IMR-90 (cell line): ENCODE measurements at regions not wholly inside any gene's neighbourhood (a gene's known extent, or its start where the extent isn't known, plus 50 kb on each side); places are given as distances from the start of the nearest gene placed in this dataset.

Experiments used
- ATAC-seq: fragments of 200-7000 bp; cut with Tn5 transposase; 2 replicates; pipeline ENCODE4 v1.9.1; 2020; ENCODE audit warnings: low read depth, mild to moderate bottlenecking, moderate library complexity
- BruUV-seq: library from RNA; stranded (reverse); fragments of 400-500 nt; replicated peaks from 2 replicates; lab custom pipeline; 2021; lab: Mats Ljungman, UMichigan
- CTCF ChIA-PET: fragments of 300-600 bp; formaldehyde crosslinking; extraction: SDS; loops from one replicate; lab custom pipeline; 2021; ENCODE audit warnings: antibody characterized with exemption; lab: Yijun Ruan, JAX
- POLR2A ChIA-PET: fragments of 300-600 bp; sonication (Branson Sonifier 250); formaldehyde crosslinking; loops from one replicate; lab custom pipeline; 2022; ENCODE audit warnings: antibody characterized with exemption; ENCODE audit not compliant: unreplicated experiment; lab: Charles Lee
- DNase-seq: peaks from one replicate; pipeline ENCODE4 v3.0.0; 2013
- H2AFZ ChIP-seq: replicated peaks from 2 replicates; pipeline ENCODE3; 2013; ENCODE audit warnings: low read length, mild to moderate bottlenecking; ENCODE audit not compliant: poor library complexity
- H2AK5ac ChIP-seq: 2 replicates; pipeline ENCODE4 v1.6.1; 2013; ENCODE audit warnings: low read depth, low read length, inconsistent platforms
- H2AK9ac ChIP-seq: replicated peaks from 2 replicates; pipeline ENCODE3; 2013; ENCODE audit warnings: mild to moderate bottlenecking, low read depth, low read length, moderate library complexity; ENCODE audit not compliant: poor library complexity
- H2BK120ac ChIP-seq: 2 replicates; pipeline ENCODE4 v1.6.1; 2013; ENCODE audit warnings: low read depth, low read length, inconsistent platforms
- H2BK15ac ChIP-seq: 3 replicates; pipeline ENCODE4 v1.6.1; 2013; ENCODE audit warnings: low read depth, low read length, inconsistent platforms
- H2BK20ac ChIP-seq: 2 replicates; pipeline ENCODE4 v1.6.1; 2013; ENCODE audit warnings: low read depth, mild to moderate bottlenecking, inconsistent platforms, low read length, moderate library complexity
- H2BK5ac ChIP-seq: 2 replicates; pipeline ENCODE4 v1.6.1; 2013; ENCODE audit warnings: mild to moderate bottlenecking, low read depth, low read length, inconsistent platforms; ENCODE audit not compliant: poor library complexity, severe bottlenecking
- H3K14ac ChIP-seq: replicated peaks from 2 replicates; pipeline ENCODE4 v1.6.1; 2013; ENCODE audit warnings: low read depth, low read length, inconsistent platforms
- H3K18ac ChIP-seq: 2 replicates; pipeline ENCODE4 v1.6.1; 2013; ENCODE audit warnings: low read depth, low read length, control low read depth
- H3K23ac ChIP-seq: 2 replicates; pipeline ENCODE4 v1.6.1; 2013; ENCODE audit warnings: low read depth, low read length, inconsistent platforms
- H3K27ac ChIP-seq: 2 replicates; pipeline ENCODE4 v1.5.1; 2013; ENCODE audit warnings: mild to moderate bottlenecking, control low read depth, low read length; ENCODE audit not compliant: insufficient read depth
- H3K27me3 ChIP-seq: 2 replicates; pipeline ENCODE4 v1.6.1; 2013; ENCODE audit warnings: low read length; ENCODE audit not compliant: control insufficient read depth, insufficient read depth
- H3K36me3 ChIP-seq: 2 replicates; pipeline ENCODE4 v1.6.1; 2013; ENCODE audit warnings: low read length, mixed read lengths; ENCODE audit not compliant: control insufficient read depth, insufficient read depth
- H3K4ac ChIP-seq: 2 replicates; pipeline ENCODE4 v1.6.1; 2013; ENCODE audit warnings: low read depth, low read length, inconsistent platforms
- H3K4me1 ChIP-seq: 2 replicates; pipeline ENCODE4 v1.6.1; 2013; ENCODE audit warnings: low read length, mixed read lengths; ENCODE audit not compliant: control insufficient read depth, insufficient read depth
- H3K4me2 ChIP-seq: 2 replicates; pipeline ENCODE4 v1.6.1; 2013; ENCODE audit warnings: low read depth, mild to moderate bottlenecking, control low read depth, low read length, moderate library complexity
- H3K4me3 ChIP-seq: 2 replicates; pipeline ENCODE4 v1.5.1; 2013; ENCODE audit warnings: low read depth, mild to moderate bottlenecking, control low read depth, low read length, moderate library complexity; ENCODE audit not compliant: insufficient read depth
- H3K56ac ChIP-seq: 2 replicates; pipeline ENCODE4 v1.6.1; 2013; ENCODE audit warnings: low read length, inconsistent platforms; ENCODE audit not compliant: insufficient read depth; ENCODE audit errors: extremely low read depth
- H3K79me1 ChIP-seq, 2 experiments: 2 replicates each; pipeline ENCODE4 v1.6.1; 2013; ENCODE audit warnings: low read length in 2 of 2, inconsistent platforms in 1 of 2, low read depth in 1 of 2
- H3K9ac ChIP-seq: 2 replicates; pipeline ENCODE4 v1.6.1; 2013; ENCODE audit warnings: low read depth, low read length, control low read depth
- H3K9me1 ChIP-seq: 2 replicates; pipeline ENCODE4 v1.6.1; 2013; ENCODE audit warnings: low read length, inconsistent platforms; ENCODE audit not compliant: insufficient read depth
- H3K9me3 ChIP-seq: 2 replicates; pipeline ENCODE4 v1.6.1; 2013; ENCODE audit warnings: low read length; ENCODE audit not compliant: control insufficient read depth, insufficient read depth
- H4K20me1 ChIP-seq: 2 replicates; pipeline ENCODE4 v1.6.1; 2013; ENCODE audit warnings: low read length, inconsistent platforms; ENCODE audit not compliant: insufficient read depth
- H4K5ac ChIP-seq: 2 replicates; pipeline ENCODE4 v1.6.1; 2013; ENCODE audit warnings: mild to moderate bottlenecking, low read depth, low read length, control low read depth
- H4K8ac ChIP-seq, 2 experiments: 2 replicates each; pipeline ENCODE4 v1.6.1; 2013; ENCODE audit warnings: low read depth in 2 of 2, low read length in 2 of 2, control low read depth in 1 of 2, inconsistent platforms in 1 of 2
- H4K91ac ChIP-seq: 2 replicates; pipeline ENCODE4 v1.6.1; 2013; ENCODE audit warnings: low read depth, low read length, inconsistent platforms; ENCODE audit not compliant: insufficient read depth
- BHLHE40 ChIP-seq: fragments of 150-350 bp; IDR thresholded peaks from 2 replicates; pipeline ENCODE4 v1.6.1; 2016; ENCODE audit warnings: mild to moderate bottlenecking, low read depth, low read length
- CEBPB ChIP-seq: IDR thresholded peaks from 2 replicates; pipeline ENCODE4 v1.6.1; 2012; ENCODE audit warnings: low read depth, low read length, improper control_type of control experiment
- CHD1 ChIP-seq: IDR thresholded peaks from 2 replicates; pipeline ENCODE4 v1.6.1; 2012; ENCODE audit warnings: low read depth, low read length, improper control_type of control experiment
- FOS ChIP-seq: fragments of 150-350 bp; IDR thresholded peaks from 2 replicates; pipeline ENCODE4 v1.6.1; 2016; ENCODE audit warnings: low read depth, low read length
- MAFK ChIP-seq: IDR thresholded peaks from 2 replicates; pipeline ENCODE4 v1.6.1; 2012; ENCODE audit warnings: low read depth, low read length, improper control_type of control experiment
- MAZ ChIP-seq: IDR thresholded peaks from 2 replicates; pipeline ENCODE4 v1.6.1; 2012; ENCODE audit warnings: low read depth, mild to moderate bottlenecking, low read length, improper control_type of control experiment, moderate library complexity, borderline replicate concordance
- MXI1 ChIP-seq: IDR thresholded peaks from 2 replicates; pipeline ENCODE4 v1.6.1; 2012; ENCODE audit warnings: low read depth, mild to moderate bottlenecking, low read length, moderate library complexity, borderline replicate concordance
- NFE2L2 ChIP-seq: fragments of 150-350 bp; IDR thresholded peaks from 2 replicates; pipeline ENCODE4 v1.6.1; 2016; ENCODE audit warnings: low read depth, mild to moderate bottlenecking, low read length
- POLR2A ChIP-seq: IDR thresholded peaks from 2 replicates; pipeline ENCODE4 v1.6.1; 2012; ENCODE audit warnings: mild to moderate bottlenecking, low read depth, low read length
- RAD21 ChIP-seq: IDR thresholded peaks from 2 replicates; pipeline ENCODE4 v1.6.1; 2012; ENCODE audit warnings: low read length, improper control_type of control experiment
- RCOR1 ChIP-seq: IDR thresholded peaks from 2 replicates; pipeline ENCODE4 v1.6.1; 2012; ENCODE audit warnings: mild to moderate bottlenecking, low read length, improper control_type of control experiment; ENCODE audit not compliant: insufficient replicate concordance
- RFX5 ChIP-seq: IDR thresholded peaks from 2 replicates; pipeline ENCODE4 v1.8.0; 2012; ENCODE audit warnings: low read depth, mild to moderate bottlenecking, low read length, moderate library complexity
- dilution Hi-C: fragments of 300-500 bp; cut with HindIII; formaldehyde crosslinking; loops from one replicate; pipeline ENCODE4 v1.14.3; 2018; ENCODE audit warnings: low sequenced_read_pairs; ENCODE audit not compliant: unreplicated experiment
- in situ Hi-C: fragments of 300-500 bp; cut with MboI; formaldehyde crosslinking; loops from 3 replicates; pipeline ENCODE4 v1.14.3; 2019; ENCODE audit warnings: low sequenced_read_pairs, inconsistent platforms, mixed read lengths
- intact Hi-C: fragments of 100-400 bp; cut with micrococcal nuclease; formaldehyde crosslinking; loops from 2 replicates; pipeline ENCODE4 v1.10.0; 2022
- TF ChIP-seq, protein P1 (sequence below): fragments of 150-350 bp; IDR thresholded peaks from 2 replicates; pipeline ENCODE4 v1.6.1; 2017; ENCODE audit warnings: mild to moderate bottlenecking, antibody characterized with exemption, low read length, low read depth
- TF ChIP-seq, protein P2 (sequence below): conservative IDR thresholded peaks from 2 replicates; pipeline ENCODE4 v1.5.1; 2012; ENCODE audit warnings: mild to moderate bottlenecking, low read depth, low read length, improper control_type of control experiment

DNA sequence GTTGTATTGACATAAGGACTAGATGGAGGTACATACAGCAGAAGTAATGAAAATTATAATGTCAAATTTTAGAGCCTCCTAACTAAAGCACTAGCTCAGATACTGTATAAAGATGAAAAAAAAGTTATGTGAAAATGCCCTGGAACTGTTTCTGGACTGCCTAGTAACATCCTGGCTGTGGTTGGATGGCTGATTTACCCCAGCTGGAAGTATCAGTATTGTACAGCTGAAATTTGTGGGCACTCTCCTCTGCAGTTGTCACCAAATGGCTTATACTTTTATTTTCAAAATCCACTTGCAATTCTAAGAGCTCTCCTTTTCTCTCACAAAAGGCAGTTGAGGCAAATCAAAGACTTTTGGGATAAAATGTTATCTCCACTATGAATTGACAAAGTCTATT, 239.2 kb downstream of the RPIA start:
- H3K4me3 ChIP-seq: no peak overlapping the region
- no peak overlapping the region for H3K14ac ChIP-seq
- H3K36me3 ChIP-seq: no peaks in the 10 kb centered on the region
- BruUV-seq: no TSS peak
- H2BK20ac ChIP-seq: no peak overlapping the region
- H3K27ac ChIP-seq: no peak overlapping the region
- H3K9me1 ChIP-seq: no peaks in the 10 kb centered on the region
- in situ Hi-C loops (no loop called here), intact Hi-C loops (no loop called here), dilution Hi-C loops (no loop called here)
- TF ChIP-seq RFX5: no peak
- TF ChIP-seq MAFK: no peak
- no peak for TF ChIP-seq BHLHE40
- TF ChIP-seq, protein P1, sequence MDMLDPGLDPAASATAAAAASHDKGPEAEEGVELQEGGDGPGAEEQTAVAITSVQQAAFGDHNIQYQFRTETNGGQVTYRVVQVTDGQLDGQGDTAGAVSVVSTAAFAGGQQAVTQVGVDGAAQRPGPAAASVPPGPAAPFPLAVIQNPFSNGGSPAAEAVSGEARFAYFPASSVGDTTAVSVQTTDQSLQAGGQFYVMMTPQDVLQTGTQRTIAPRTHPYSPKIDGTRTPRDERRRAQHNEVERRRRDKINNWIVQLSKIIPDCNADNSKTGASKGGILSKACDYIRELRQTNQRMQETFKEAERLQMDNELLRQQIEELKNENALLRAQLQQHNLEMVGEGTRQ: no peak
- no peak for TF ChIP-seq RAD21
- TF ChIP-seq MAZ: no peak
- no peak for TF ChIP-seq RCOR1
- TF ChIP-seq CEBPB: no peak
- no peak for TF ChIP-seq MXI1
- no peak for TF ChIP-seq NFE2L2
- TF ChIP-seq, protein P2, sequence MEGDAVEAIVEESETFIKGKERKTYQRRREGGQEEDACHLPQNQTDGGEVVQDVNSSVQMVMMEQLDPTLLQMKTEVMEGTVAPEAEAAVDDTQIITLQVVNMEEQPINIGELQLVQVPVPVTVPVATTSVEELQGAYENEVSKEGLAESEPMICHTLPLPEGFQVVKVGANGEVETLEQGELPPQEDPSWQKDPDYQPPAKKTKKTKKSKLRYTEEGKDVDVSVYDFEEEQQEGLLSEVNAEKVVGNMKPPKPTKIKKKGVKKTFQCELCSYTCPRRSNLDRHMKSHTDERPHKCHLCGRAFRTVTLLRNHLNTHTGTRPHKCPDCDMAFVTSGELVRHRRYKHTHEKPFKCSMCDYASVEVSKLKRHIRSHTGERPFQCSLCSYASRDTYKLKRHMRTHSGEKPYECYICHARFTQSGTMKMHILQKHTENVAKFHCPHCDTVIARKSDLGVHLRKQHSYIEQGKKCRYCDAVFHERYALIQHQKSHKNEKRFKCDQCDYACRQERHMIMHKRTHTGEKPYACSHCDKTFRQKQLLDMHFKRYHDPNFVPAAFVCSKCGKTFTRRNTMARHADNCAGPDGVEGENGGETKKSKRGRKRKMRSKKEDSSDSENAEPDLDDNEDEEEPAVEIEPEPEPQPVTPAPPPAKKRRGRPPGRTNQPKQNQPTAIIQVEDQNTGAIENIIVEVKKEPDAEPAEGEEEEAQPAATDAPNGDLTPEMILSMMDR: no peak
- TF ChIP-seq FOS: no peak
- no peak for TF ChIP-seq POLR2A
- no peak for TF ChIP-seq CHD1
- H3K4me2 ChIP-seq: no peak overlapping the region
- H2AK9ac ChIP-seq: no peak overlapping the region
- ATAC-seq (no peak), DNase-seq (no peak)
- no peak overlapping the region for H4K5ac ChIP-seq
- H2BK15ac ChIP-seq: no peak overlapping the region
- no peak overlapping the region for H2AK5ac ChIP-seq
- H4K8ac ChIP-seq: no peak overlapping the region
- H2AFZ ChIP-seq: no peak overlapping the region
- H2BK120ac ChIP-seq: no peak overlapping the region
- no peak overlapping the region for H4K91ac ChIP-seq
- no peaks in the 10 kb centered on the region for H3K79me1 ChIP-seq
- H3K4me1 ChIP-seq: no peaks in the 10 kb centered on the region
- no peak overlapping the region for H2BK5ac ChIP-seq
- POLR2A ChIA-PET: no interaction called here
- H3K9me3 ChIP-seq: no peaks in the 10 kb centered on the region
- no peak overlapping the region for H3K4ac ChIP-seq
- H3K18ac ChIP-seq: no peak overlapping the region
- CTCF ChIA-PET: interaction anchor here (1.0 kb wide), 1 partner anchor 12 kb away, joined by 3 read pairs; no protein-coding TSS in a partner anchor
- no peak overlapping the region for H3K56ac ChIP-seq
- no peak overlapping the region for H3K9ac ChIP-seq
- no peaks in the 10 kb centered on the region for H4K20me1 ChIP-seq
- H3K23ac ChIP-seq: no peak overlapping the region
- H3K27me3 ChIP-seq: no peaks in the 10 kb centered on the region
